ENCODE measurements at regions not wholly inside any gene's neighbourhood (a gene's known extent, or its start where the extent isn't known, plus 50 kb on each side); places are given as distances from the start of the nearest gene placed in this dataset.

DNA sequence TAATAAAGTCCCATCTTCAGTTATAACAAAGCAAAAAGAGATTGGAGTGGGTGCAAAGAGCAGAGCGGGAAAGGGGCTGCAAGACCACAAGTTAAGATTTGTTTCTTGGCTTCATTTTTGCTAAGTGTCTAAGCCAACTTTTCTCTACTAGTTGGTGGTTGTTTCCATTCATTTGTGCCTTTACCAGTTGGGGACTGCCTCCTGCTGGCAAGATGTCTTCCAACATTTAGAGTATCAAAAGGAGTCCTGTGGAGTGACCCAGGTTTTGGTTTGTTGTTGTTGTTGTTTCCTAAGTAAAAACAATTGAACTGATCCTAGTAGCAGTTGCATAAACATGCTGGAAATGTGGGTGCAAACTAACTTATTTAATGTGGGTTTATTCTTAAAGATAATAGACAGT lies 121.1 kb downstream of the SPATA18 start:
- Histone ChIP-seq H3K27ac (replicated peaks) (no peak overlapping the region), H3K27me3 (ENCODE audit: insufficient read depth, poor library complexity, severe bottlenecking) (no peaks in the 10 kb centered on the region), H3K4me3 (replicated peaks; ENCODE audit: insufficient read depth, low read length) (no peak overlapping the region)
- TF ChIP-seq, protein P1, sequence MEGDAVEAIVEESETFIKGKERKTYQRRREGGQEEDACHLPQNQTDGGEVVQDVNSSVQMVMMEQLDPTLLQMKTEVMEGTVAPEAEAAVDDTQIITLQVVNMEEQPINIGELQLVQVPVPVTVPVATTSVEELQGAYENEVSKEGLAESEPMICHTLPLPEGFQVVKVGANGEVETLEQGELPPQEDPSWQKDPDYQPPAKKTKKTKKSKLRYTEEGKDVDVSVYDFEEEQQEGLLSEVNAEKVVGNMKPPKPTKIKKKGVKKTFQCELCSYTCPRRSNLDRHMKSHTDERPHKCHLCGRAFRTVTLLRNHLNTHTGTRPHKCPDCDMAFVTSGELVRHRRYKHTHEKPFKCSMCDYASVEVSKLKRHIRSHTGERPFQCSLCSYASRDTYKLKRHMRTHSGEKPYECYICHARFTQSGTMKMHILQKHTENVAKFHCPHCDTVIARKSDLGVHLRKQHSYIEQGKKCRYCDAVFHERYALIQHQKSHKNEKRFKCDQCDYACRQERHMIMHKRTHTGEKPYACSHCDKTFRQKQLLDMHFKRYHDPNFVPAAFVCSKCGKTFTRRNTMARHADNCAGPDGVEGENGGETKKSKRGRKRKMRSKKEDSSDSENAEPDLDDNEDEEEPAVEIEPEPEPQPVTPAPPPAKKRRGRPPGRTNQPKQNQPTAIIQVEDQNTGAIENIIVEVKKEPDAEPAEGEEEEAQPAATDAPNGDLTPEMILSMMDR (IDR thresholded peaks at IDR 0.05; ENCODE audit: insufficient read depth, low read length) = no peak
- no peak for TF ChIP-seq GABPA (IDR thresholded peaks at IDR 0.05; ENCODE audit: low read depth)
- TF ChIP-seq, protein P2, sequence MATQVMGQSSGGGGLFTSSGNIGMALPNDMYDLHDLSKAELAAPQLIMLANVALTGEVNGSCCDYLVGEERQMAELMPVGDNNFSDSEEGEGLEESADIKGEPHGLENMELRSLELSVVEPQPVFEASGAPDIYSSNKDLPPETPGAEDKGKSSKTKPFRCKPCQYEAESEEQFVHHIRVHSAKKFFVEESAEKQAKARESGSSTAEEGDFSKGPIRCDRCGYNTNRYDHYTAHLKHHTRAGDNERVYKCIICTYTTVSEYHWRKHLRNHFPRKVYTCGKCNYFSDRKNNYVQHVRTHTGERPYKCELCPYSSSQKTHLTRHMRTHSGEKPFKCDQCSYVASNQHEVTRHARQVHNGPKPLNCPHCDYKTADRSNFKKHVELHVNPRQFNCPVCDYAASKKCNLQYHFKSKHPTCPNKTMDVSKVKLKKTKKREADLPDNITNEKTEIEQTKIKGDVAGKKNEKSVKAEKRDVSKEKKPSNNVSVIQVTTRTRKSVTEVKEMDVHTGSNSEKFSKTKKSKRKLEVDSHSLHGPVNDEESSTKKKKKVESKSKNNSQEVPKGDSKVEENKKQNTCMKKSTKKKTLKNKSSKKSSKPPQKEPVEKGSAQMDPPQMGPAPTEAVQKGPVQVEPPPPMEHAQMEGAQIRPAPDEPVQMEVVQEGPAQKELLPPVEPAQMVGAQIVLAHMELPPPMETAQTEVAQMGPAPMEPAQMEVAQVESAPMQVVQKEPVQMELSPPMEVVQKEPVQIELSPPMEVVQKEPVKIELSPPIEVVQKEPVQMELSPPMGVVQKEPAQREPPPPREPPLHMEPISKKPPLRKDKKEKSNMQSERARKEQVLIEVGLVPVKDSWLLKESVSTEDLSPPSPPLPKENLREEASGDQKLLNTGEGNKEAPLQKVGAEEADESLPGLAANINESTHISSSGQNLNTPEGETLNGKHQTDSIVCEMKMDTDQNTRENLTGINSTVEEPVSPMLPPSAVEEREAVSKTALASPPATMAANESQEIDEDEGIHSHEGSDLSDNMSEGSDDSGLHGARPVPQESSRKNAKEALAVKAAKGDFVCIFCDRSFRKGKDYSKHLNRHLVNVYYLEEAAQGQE (IDR thresholded peaks at IDR 0.05; ENCODE audit: insufficient replicate concordance, low read depth) = no peak
- no peak for TF ChIP-seq SPI1 (IDR thresholded peaks at IDR 0.05; ENCODE audit: borderline replicate concordance, low read depth)
- DNase-seq (ENCODE audit: low read depth in 1 of 2, low spot score in 1 of 2) = peak in 1 of 2 experiments; percentile 1

DNA sequence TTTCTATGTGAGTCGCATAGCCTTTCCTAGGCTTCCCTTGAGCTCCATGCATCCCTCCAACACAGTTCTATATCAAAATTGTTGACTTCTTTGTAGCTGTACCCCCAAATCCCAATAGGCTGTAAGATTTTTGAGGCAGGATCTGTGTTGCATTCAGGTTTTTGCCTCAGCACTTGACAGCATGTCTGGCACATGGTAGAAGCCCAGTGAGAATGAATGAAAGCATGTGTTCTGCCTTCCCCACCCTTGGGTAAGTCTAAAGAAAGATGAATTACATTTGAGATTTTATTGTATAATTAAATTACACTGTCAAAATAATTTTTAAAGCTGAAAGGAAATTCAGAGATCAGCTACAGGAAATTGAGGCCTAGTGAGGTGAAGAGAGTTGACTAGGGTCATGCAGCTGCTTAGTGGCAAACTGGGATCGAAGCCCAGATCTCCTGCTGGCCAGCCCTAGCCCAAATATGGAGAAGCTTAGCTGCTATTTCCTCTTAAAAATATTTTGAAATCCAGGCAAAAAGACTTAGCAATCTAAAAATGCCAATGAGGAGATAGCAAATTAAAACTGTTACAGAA lies 122.5 kb downstream of the SPATA18 start:
- TF ChIP-seq, protein P2 (IDR thresholded peaks at IDR 0.05; ENCODE audit: insufficient replicate concordance, low read depth) = no peak
- TF ChIP-seq GABPA (IDR thresholded peaks at IDR 0.05; ENCODE audit: low read depth) (no peak), POLR2AphosphoS5 (IDR thresholded peaks at IDR 0.05; ENCODE audit: low read depth) (no peak), SPI1 (IDR thresholded peaks at IDR 0.05; ENCODE audit: borderline replicate concordance, low read depth) (no peak)
- TF ChIP-seq, protein P1 (IDR thresholded peaks at IDR 0.05; ENCODE audit: insufficient read depth, low read length) = no peak
- no peaks in the 10 kb centered on the region for H3K27me3 ChIP-seq (ENCODE audit: insufficient read depth, poor library complexity, severe bottlenecking)
- H3K4me3 ChIP-seq (replicated peaks; ENCODE audit: insufficient read depth, low read length) = no peak overlapping the region
- no peak overlapping the region for H3K27ac ChIP-seq (replicated peaks)
- DNase-seq (ENCODE audit: low read depth in 1 of 2, low spot score in 1 of 2) = no peak

DNA sequence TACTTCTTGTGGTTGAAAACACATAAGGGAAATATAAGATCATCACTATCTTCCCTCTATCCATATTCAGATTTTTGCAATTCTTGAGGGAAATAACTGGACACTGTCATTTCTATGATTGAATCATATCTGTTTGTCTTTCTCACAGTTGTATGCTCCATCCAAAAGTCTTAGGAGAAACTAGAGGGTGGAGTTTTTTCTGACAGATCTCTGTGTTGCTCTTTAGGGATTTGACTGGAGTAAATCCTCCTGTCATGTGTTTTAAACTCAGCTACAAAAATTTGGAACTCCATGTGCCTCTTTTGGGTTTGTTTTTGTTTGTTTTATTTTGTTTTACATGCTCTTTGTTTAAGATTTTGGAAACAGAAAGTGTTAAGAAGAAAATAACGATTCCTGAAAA lies 136.5 kb downstream of the SPATA18 start:
- no peak for TF ChIP-seq SPI1 (IDR thresholded peaks at IDR 0.05; ENCODE audit: borderline replicate concordance, low read depth)
- TF ChIP-seq, protein P2 (IDR thresholded peaks at IDR 0.05; ENCODE audit: insufficient replicate concordance, low read depth) = no peak
- no peak for TF ChIP-seq POLR2AphosphoS5 (IDR thresholded peaks at IDR 0.05; ENCODE audit: low read depth)
- TF ChIP-seq, protein P1 (IDR thresholded peaks at IDR 0.05; ENCODE audit: insufficient read depth, low read length) = no peak
- no peak for TF ChIP-seq GABPA (IDR thresholded peaks at IDR 0.05; ENCODE audit: low read depth)
- H3K27me3 ChIP-seq (ENCODE audit: insufficient read depth, poor library complexity, severe bottlenecking) = no peaks in the 10 kb centered on the region
- no peak overlapping the region for H3K27ac ChIP-seq (replicated peaks)
- H3K4me3 ChIP-seq (replicated peaks; ENCODE audit: insufficient read depth, low read length) = no peak overlapping the region
- DNase-seq (ENCODE audit: low read depth in 1 of 2, low spot score in 1 of 2) = no peak
